HG02588 (cell line): ENCODE measurements at regions not wholly inside any gene's neighbourhood (a gene's known extent, or its start where the extent isn't known, plus 50 kb on each side); places are given as distances from the start of the nearest gene placed in this dataset.
"Not testable (repeated sequence)": the region's sequence is repeated elsewhere in the genome, so short reads cannot be mapped to it uniquely, and the experiment has no call there.

Experiments
- ATAC-seq: cut with Tn5 transposase; IDR thresholded peaks from one replicate; pipeline ENCODE4 v1.9.1; 2021; ENCODE audit warnings: mild to moderate bottlenecking, moderate library complexity; ENCODE audit not compliant: unreplicated experiment

- no peak for ATAC-seq
Measured at GRCh38 chr9:7545371-7546165, 254.0 kb downstream of the DMAC1 start.

- ATAC-seq: no peak
Measured at GRCh38 chr9:7542693-7543092, 256.9 kb downstream of the DMAC1 start.

GRCh38 chr9:7542126-7542525, 257.5 kb downstream of the DMAC1 start:
- ATAC-seq: no peak

GRCh38 chr9:7536310-7536939, 263.2 kb downstream of the DMAC1 start:
- peak; percentile 76 for ATAC-seq

GRCh38 chr9:7534211-7534935, 265.2 kb downstream of the DMAC1 start:
- ATAC-seq: no peak

- ATAC-seq: no peak
Measured at GRCh38 chr9:7533376-7534090, 266.0 kb downstream of the DMAC1 start.

GRCh38 chr9:7523426-7524043, 276.0 kb downstream of the DMAC1 start:
- no peak for ATAC-seq

GRCh38 chr9:7520396-7520795, 279.2 kb downstream of the DMAC1 start:
- ATAC-seq: no peak

- no peak for ATAC-seq
Measured at GRCh38 chr9:7516376-7516775, 283.2 kb downstream of the DMAC1 start.

- ATAC-seq: no peak
Measured at GRCh38 chr9:7510199-7510598, 289.4 kb downstream of the DMAC1 start.

- ATAC-seq: no peak
Measured at GRCh38 chr9:7509576-7510145, 289.9 kb downstream of the DMAC1 start.

- ATAC-seq: no peak
Measured at GRCh38 chr9:7508516-7508915, 291.1 kb downstream of the DMAC1 start.

- ATAC-seq: no peak
Measured at GRCh38 chr9:7507566-7508270, 291.9 kb downstream of the DMAC1 start.

GRCh38 chr9:7507026-7507425, 292.6 kb downstream of the DMAC1 start:
- ATAC-seq: no peak

GRCh38 chr9:7500521-7500920, 299.1 kb downstream of the DMAC1 start:
- ATAC-seq: no peak

GRCh38 chr9:7491641-7492040, 307.9 kb downstream of the DMAC1 start:
- no peak for ATAC-seq

GRCh38 chr9:7490317-7491108, 309.1 kb downstream of the DMAC1 start:
- no peak for ATAC-seq

GRCh38 chr9:7489036-7489435, 310.5 kb downstream of the DMAC1 start:
- no peak for ATAC-seq

GRCh38 chr9:7484014-7484413, 315.6 kb downstream of the DMAC1 start:
- ATAC-seq: not testable (repeated sequence)
